Cardiac fibroblast (primary cell): ENCODE measurements at regions not wholly inside any gene's neighbourhood (a gene's known extent, or its start where the extent isn't known, plus 50 kb on each side); places are given as distances from the start of the nearest gene placed in this dataset.

Experiments
- DNase-seq, 2 donors: peaks; one replicate each; pipeline versions ENCODE4 v3.0.0 to v3.0.0-alpha.2; 2010; ENCODE audit warnings: low read depth in 2 of 2
- H3K4me3 ChIP-seq, 2 donors: replicated peaks in 1 of 2; 1 replicate in 1 of 2; 2 replicates in 1 of 2; pipeline ENCODE4 v1.5.1; 2011; ENCODE audit warnings: low read depth in 2 of 2, low read length in 2 of 2, mild to moderate bottlenecking in 2 of 2, moderate library complexity in 1 of 2
- TF ChIP-seq, protein P1 (sequence below): IDR thresholded peaks from one replicate; pipeline ENCODE4 v1.5.1; 2011; ENCODE audit warnings: low read depth, mild to moderate bottlenecking, low read length, inconsistent platforms

- H3K4me3 ChIP-seq = no peak overlapping the region
- DNase-seq = no peak
- TF ChIP-seq, protein P1, sequence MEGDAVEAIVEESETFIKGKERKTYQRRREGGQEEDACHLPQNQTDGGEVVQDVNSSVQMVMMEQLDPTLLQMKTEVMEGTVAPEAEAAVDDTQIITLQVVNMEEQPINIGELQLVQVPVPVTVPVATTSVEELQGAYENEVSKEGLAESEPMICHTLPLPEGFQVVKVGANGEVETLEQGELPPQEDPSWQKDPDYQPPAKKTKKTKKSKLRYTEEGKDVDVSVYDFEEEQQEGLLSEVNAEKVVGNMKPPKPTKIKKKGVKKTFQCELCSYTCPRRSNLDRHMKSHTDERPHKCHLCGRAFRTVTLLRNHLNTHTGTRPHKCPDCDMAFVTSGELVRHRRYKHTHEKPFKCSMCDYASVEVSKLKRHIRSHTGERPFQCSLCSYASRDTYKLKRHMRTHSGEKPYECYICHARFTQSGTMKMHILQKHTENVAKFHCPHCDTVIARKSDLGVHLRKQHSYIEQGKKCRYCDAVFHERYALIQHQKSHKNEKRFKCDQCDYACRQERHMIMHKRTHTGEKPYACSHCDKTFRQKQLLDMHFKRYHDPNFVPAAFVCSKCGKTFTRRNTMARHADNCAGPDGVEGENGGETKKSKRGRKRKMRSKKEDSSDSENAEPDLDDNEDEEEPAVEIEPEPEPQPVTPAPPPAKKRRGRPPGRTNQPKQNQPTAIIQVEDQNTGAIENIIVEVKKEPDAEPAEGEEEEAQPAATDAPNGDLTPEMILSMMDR = no peak
Measured at GRCh38 chr18:27621236-27621890, 436.3 kb upstream of the CHST9 start.

DNA sequence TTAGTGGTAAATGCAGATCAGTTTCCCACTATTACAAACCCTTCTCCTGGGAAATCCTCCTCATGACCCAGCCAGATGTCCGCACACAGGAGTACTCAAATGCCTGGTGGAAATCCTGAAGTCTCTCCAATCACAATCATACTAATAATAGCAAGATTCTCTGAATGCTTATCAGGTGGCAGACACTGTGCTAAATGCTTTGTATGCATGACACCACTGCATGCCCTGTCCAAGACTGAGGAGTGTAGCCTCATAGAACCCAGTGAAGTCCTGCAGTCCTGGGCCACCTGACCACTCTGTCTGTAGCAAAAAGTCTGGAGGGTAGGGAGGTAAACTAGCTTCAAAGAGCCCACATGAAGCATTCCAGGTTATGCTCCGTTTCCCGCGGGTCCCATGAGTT is 434.8 kb upstream of the CHST9 start:
- no peak overlapping the region for H3K4me3 ChIP-seq
- DNase-seq = no peak
- TF ChIP-seq, protein P1 = no peak

DNA sequence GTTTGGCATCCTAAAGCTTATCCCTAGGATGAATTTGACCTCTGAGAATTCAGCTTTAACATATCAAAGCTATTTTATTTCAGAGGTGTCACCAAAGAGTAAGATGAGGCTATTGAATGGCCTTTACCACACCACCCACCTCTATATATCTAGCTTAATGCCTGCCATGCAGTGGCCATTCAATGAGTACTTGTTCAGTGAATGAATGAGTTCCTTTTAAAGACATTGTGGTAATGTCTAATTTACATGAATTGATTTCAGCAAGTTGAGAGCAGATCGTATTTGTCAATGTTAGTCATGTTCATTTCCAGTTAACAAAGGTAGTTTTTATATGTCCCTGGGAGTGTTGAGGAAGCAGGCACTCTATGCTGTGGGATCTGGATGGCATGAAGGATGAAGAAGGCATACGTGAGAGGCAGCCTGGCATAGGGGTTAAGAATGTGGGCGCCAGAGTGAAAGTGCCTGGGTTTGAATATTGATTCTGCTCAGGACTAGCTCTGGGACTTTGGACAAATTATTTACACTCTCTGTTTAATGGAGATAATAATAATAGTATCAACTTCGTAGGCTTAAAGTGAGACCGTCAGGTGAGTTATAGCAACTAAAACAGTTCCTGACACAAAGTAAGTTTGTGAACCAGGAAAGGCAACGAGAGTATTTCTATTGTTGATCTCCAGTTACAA is 434.1 kb upstream of the CHST9 start:
- DNase-seq = no peak
- no peak overlapping the region for H3K4me3 ChIP-seq
- TF ChIP-seq, protein P1 = no peak

- no peak overlapping the region for H3K4me3 ChIP-seq
- DNase-seq = no peak
- TF ChIP-seq, protein P1 = no peak
Measured at GRCh38 chr18:27616324-27616723, 431.2 kb upstream of the CHST9 start.

- H3K4me3 ChIP-seq = no peak overlapping the region
- TF ChIP-seq, protein P1 = no peak
- DNase-seq = no peak
Measured at GRCh38 chr18:27614951-27615844, 430.1 kb upstream of the CHST9 start.

DNA sequence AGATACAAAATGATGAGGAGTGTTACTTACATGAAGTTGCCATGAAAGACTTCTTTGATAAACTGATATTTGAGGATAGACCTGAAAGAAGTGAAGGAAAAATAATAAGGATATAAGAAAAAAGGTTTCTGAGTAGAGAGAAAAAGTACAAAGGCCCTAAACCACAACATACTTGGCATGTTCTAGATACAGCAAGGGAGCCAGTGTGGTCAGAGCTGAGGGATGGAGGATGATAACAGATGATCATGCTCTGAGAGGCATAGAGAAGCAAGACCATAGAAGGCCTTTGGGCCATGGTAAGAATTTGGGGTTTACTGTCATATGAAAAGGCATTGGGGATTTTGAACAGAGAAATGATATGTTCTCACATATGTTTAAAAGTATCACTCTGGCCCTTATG is 424.1 kb upstream of the CHST9 start:
- peak in 1 of 2 donors; percentile 1 for DNase-seq
- TF ChIP-seq, protein P1 = no peak
- no peak overlapping the region for H3K4me3 ChIP-seq
